Tibial artery (tissue), 4 donors: ENCODE measurements at regions not wholly inside any gene's neighbourhood (a gene's known extent, or its start where the extent isn't known, plus 50 kb on each side); places are given as distances from the start of the nearest gene placed in this dataset.

ENCODE experiments used
- DNase-seq, 2 donors: peaks; one replicate each; pipeline ENCODE4 v3.0.0-alpha.2; 2019
- H3K27ac ChIP-seq, 2 donors: fragments of 200-600 bp; sonication (generic) in 1 of 2; 1 replicate in 1 of 2; 2 replicates in 1 of 2; pipeline ENCODE4 v1.5.1; 2018 to 2019; ENCODE audit warnings: mild to moderate bottlenecking in 1 of 2
- H3K27me3 ChIP-seq, 2 donors: fragments of 200-600 bp; sonication (generic) in 1 of 2; one replicate each; pipeline versions ENCODE4 v1.5.1 to v1.6.0; 2016 to 2019
- H3K36me3 ChIP-seq, 3 donors: fragments of 200-600 bp; sonication (generic) in 2 of 3; one replicate each; pipeline ENCODE4 v1.5.1; 2016 to 2019; ENCODE audit warnings: mild to moderate bottlenecking in 2 of 3
- H3K4me1 ChIP-seq, 4 donors: fragments of 200-600 bp; sonication (generic) in 2 of 4; 1 replicate in 3 of 4; 2 replicates in 1 of 4; pipeline ENCODE4 v1.5.1; 2016 to 2019
- H3K4me3 ChIP-seq, 2 donors: fragments of 200-600 bp; sonication (generic) in 1 of 2; 1 replicate in 1 of 2; 2 replicates in 1 of 2; pipeline ENCODE4 v1.5.1; 2018 to 2019; ENCODE audit warnings: mild to moderate bottlenecking in 2 of 2
- H3K9me3 ChIP-seq, 3 donors: fragments of 200-600 bp; sonication (generic) in 1 of 3; one replicate each; pipeline ENCODE4 v1.5.1; 2016 to 2019
- CTCF ChIP-seq, 2 experiments: fragments of 200-600 bp in 1 of 2; fragments of 450-650 bp in 1 of 2; IDR thresholded peaks; one replicate each; pipeline ENCODE4 v1.5.1; 2017 to 2019; ENCODE audit warnings: antibody characterized with exemption in 2 of 2, mild to moderate bottlenecking in 1 of 2, moderate library complexity in 1 of 2
- intact Hi-C: fragments of 100-400 bp; cut with DNase I; formaldehyde crosslinking; loops from one replicate; pipeline ENCODE4 v1.15.0; 2023; ENCODE audit warnings: low total_unique reads

DNA sequence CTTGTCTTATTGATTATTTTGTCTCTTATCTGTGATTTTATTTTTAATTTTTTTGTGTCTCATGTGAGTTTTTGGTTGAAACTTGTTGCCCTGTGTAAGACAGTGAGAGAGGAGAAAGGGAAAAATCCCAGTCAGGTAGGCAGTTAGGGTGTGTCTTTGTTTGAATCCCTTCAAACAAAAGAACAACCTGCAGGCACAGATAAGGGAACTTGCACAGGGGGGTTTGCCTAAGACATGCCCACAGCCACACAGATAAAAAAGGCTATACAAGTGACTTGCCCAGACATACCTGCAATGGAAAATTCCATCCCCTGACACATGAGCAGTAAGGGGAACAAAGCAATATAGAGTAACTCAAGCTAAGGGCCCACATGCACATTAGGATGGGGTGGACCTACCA is 127.8 kb upstream of the PLET1 start:
- TF ChIP-seq CTCF (IDR thresholded peaks at IDR 0.05), result no peak
- Histone ChIP-seq H3K27me3 (no peaks in the 10 kb centered on the region), H3K9me3 (peaks cover 0 to 10% (median 0%) of the 10 kb centered on the region in 3 donors), H3K36me3 (no peaks in the 10 kb centered on the region), H3K4me1 (no peaks in the 10 kb centered on the region), H3K4me3 (no peak overlapping the region), H3K27ac (no peak overlapping the region)
- no peak for DNase-seq
- intact Hi-C loops, result no loop called here

GRCh38 chr11:112391086-112391485 is 130.4 kb upstream of the PLET1 start:
- H3K27ac ChIP-seq, result no peak overlapping the region
- peaks cover 0 to 10% (median 0%) of the 10 kb centered on the region in 3 donors for H3K9me3 ChIP-seq
- H3K27me3 ChIP-seq, result no peaks in the 10 kb centered on the region
- no peak for TF ChIP-seq CTCF (IDR thresholded peaks at IDR 0.05)
- DNase-seq, result no peak
- no peaks in the 10 kb centered on the region for H3K36me3 ChIP-seq
- H3K4me3 ChIP-seq, result no peak overlapping the region
- no peaks in the 10 kb centered on the region for H3K4me1 ChIP-seq
- intact Hi-C loops, result no loop called here

DNA sequence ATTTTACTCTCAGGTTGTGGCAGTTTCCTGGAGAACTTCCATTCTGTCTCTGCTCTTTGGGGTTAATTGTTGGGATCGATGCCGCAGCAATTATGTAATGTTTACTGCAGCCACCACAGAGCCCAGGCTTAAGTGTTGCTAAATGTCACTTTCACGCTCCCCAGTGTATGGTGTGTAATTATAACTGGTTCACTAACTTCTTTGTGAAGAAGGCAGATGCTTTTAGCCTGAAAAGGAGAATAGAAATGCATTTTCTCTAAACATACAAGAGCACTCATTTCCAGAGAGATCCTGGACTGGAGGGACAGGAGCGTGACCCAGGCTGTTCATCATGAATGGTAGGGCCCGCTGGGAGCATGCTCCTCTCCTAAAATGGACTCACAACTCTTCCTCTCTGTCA is 132.2 kb upstream of the PLET1 start:
- intact Hi-C loops, result no loop called here
- Histone ChIP-seq H3K9me3 (peaks cover 0 to 7% (median 0%) of the 10 kb centered on the region in 3 donors), H3K27me3 (no peaks in the 10 kb centered on the region), H3K4me3 (no peak overlapping the region), H3K27ac (no peak overlapping the region), H3K36me3 (no peaks in the 10 kb centered on the region), H3K4me1 (no peaks in the 10 kb centered on the region)
- DNase-seq, result no peak
- no peak for TF ChIP-seq CTCF (IDR thresholded peaks at IDR 0.05)

- intact Hi-C loops, result no loop called here
- Histone ChIP-seq H3K4me1 (no peaks in the 10 kb centered on the region), H3K36me3 (no peaks in the 10 kb centered on the region), H3K9me3 (no peaks in the 10 kb centered on the region), H3K27me3 (no peaks in the 10 kb centered on the region), H3K4me3 (no peak overlapping the region), H3K27ac (no peak overlapping the region)
- TF ChIP-seq CTCF (IDR thresholded peaks at IDR 0.05), result no peak
- DNase-seq, result no peak
These were observed 133.6 kb upstream of the PLET1 start for GRCh38 chr11:112394304-112394703.

GRCh38 chr11:112396076-112396475 is 135.4 kb upstream of the PLET1 start:
- no peak for DNase-seq
- no peaks in the 10 kb centered on the region for H3K27me3 ChIP-seq
- H3K27ac ChIP-seq, result no peak overlapping the region
- no peaks in the 10 kb centered on the region for H3K4me1 ChIP-seq
- H3K9me3 ChIP-seq, result no peaks in the 10 kb centered on the region
- TF ChIP-seq CTCF (IDR thresholded peaks at IDR 0.05), result no peak
- H3K36me3 ChIP-seq, result no peaks in the 10 kb centered on the region
- no peak overlapping the region for H3K4me3 ChIP-seq
- intact Hi-C loops, result no loop called here

DNA sequence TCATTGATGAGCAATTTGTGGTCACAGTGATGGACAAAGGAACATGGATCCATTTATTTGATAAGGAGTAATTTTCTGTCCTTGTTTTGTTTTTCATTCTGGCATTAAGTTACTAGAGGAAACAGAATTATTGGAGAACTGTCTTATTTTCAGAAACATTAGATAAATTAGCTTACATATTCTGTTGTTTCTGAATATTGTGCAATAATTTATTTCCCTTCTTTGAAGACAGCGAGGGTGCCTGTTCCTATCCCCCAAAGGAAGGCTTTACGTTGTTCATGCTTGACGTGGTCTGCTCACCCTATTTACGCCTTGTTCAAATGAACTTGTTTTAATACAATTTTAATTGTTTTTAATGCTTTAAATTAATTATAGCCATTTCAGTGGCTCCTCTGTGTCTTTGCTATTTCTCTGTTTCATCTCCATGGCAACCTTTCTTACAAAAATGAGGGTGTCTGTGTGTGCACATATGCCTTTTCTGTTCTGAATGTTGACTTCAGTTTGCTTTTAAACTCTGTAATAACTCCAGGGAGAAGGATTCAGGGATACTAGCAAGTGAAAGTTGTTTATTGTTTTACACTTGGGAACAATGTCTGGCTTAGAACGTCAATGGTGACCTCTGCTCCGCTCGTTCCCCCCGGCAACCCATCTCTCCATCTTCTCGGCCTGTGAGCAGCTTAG is 138.3 kb upstream of the PLET1 start:
- DNase-seq, result no peak
- Histone ChIP-seq H3K4me3 (no peak overlapping the region), H3K9me3 (no peaks in the 10 kb centered on the region), H3K27me3 (no peaks in the 10 kb centered on the region), H3K27ac (no peak overlapping the region), H3K4me1 (no peaks in the 10 kb centered on the region), H3K36me3 (no peaks in the 10 kb centered on the region)
- no peak for TF ChIP-seq CTCF (IDR thresholded peaks at IDR 0.05)
- intact Hi-C loops, result no loop called here
